OCI-M2 (cell line): ENCODE measurements at regions not wholly inside any gene's neighbourhood (a gene's known extent, or its start where the extent isn't known, plus 50 kb on each side); places are given as distances from the start of the nearest gene placed in this dataset.
"Not testable (repeated sequence)": the region's sequence is repeated elsewhere in the genome, so short reads cannot be mapped to it uniquely, and the experiment has no call there.

Experiments used
- DNase-seq: peaks from one replicate; lab custom pipeline; 2025; ENCODE audit not compliant: unreplicated experiment; lab: John Stamatoyannopoulos, UW

GRCh38 chr1:8230292-8230621 is 87.7 kb upstream of the SLC45A1 start:
- DNase-seq: no peak

DNA sequence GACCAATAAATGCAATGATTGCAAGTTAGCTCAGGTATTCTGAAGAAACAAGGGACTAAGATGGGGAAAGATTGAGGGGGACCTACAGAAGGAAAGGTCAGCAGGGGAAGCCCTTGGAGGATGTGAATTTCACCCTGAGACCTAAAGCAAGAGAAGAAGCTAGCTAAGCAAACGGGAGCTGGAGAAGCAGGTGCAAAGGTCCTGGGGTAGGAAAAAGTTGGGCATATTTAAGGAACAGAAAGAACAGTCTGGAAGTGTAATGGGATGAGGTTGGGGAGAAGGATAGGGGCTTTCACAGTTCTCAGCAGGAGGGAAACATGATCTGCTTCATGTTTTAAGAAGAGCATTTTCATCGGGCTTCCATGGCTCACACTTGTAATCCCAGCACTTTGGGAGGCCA is 89.7 kb upstream of the SLC45A1 start:
- DNase-seq: no peak

DNA sequence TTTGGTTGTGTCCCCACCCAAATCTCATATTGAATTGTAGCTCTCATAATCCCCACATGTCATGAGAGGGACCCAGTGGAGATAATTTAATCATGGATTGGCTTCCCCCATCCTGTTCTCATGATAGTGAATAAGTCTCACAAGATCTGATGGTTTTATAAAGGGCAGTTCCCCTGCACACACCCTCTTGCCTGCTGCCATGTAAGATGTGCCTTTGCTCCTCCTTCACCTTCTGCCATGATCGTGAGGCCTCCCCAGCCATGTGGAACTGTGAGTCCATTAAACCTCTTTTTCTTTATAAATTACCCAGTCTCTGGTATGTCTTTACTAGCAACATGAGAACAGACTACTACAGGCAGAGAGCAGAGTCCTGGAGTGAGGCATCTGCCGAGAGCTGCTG is 90.2 kb upstream of the SLC45A1 start:
- not testable (repeated sequence) for DNase-seq

GRCh38 chr1:8226747-8227146 is 91.2 kb upstream of the SLC45A1 start:
- no peak for DNase-seq

- not testable (repeated sequence) for DNase-seq
These were observed 91.9 kb upstream of the SLC45A1 start for GRCh38 chr1:8226024-8226423.

DNA sequence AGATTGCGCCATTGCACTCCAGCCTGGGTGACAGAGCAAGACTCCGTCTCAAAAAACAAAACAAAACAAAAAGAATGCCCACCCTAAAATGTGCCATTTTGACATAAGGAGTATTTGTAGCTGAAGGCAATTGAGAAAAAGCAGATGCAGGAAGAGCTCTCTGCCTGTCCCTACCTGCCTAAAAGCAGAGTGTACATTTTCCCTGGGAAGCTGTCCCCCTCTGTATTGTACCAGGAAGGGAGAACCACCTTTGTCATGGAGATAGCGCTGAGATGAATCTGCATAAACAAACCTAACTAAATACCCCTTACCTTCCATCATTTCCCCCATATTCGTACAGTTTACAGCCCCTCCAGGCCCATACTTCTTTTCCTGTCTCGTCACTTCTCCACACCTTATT is 94.4 kb upstream of the SLC45A1 start:
- no peak for DNase-seq

- DNase-seq: no peak
These were observed 95.1 kb upstream of the SLC45A1 start for GRCh38 chr1:8222789-8223188.

DNA sequence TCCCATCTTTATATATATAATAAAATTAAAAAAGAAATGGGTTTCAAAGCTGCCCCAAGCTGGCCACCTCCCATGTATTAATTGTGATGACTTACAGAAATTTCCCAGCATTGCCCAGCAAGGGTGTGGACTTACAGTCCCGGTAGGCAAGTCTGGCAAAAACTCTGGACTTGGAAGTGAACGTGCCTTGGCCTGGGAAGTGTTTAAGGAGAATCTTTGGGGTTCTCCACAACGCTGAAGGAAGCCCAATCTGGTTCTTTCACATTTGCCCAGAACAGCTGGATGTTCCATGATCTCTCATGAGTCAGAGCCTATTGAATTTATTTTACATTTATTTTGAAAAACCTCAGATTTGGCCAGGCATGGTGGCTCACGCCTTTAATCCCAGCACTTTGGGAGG is 98.4 kb upstream of the SLC45A1 start:
- no peak for DNase-seq

DNA sequence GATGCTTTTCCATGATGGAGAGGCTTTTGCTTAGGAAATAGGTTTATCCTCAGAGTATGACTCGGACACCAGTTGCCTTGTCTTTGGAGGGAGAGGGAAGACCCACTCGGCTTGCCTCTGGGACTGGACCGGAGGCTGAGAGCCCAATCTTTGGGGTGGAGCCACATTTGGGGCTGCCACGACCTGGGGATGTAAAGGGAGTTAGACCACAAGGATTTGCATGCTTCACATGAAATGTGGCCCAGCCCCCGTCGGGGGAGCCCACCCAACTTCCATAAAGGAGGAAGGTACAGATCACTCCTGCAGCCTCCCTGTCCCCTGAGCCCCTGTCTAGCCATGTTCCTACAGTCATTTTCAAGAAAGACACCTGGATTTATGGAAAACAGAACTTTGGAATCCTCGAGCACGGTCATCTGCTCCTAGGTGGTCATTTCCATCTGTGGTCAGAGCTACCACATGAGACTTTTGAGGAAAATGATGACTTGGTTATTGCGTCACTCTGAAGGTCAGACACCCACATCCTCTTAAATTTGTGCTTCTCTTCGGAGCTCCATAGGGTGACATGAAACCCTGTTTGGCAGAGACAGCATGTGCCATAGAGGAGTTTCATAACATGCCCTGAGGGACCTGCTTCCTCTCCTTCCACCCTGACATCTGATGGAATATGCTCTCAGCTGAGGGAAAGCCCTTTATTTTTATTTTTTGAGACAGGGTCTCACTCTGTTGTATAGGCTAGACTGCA is 99.4 kb upstream of the SLC45A1 start:
- no peak for DNase-seq

GRCh38 chr1:8217809-8218208 is 100.1 kb upstream of the SLC45A1 start:
- no peak for DNase-seq

DNA sequence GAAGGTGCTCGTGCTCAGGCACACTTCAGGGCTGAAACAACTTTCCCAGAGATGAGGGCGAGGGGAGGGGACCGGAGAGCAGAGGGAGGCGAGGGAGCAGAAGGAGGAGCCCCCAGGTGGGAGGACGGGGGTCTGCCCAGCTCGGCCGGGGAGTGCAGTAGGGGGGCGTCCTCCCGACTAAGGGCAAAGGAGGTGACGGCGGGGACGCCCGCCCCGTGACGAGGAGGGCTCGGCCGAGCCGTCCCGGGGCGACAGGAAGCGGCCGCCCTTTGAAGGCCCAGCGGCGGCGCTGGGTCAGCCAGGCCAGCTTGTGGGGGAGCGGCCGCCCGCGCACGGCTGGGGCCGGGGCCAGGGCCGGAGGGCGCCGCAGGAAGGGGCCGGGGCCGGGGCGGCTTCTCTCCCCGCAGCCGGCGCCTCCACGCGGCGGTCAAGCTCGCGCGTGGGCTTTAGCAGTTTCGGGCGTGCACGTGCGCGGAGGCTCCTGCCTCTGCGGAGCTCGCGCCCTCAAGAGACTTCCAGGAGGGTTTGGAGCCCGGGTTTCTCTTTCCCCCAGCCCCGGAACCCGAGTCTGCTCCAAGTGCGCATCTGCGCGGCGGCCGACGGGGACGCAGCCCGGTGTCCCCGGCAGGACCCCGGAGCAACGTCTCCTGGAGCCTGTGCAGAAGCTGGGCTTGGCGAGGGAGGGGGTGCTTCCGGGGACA is 100.8 kb upstream of the SLC45A1 start:
- no peak for DNase-seq

- no peak for DNase-seq
These were observed 101.9 kb upstream of the SLC45A1 start for GRCh38 chr1:8216005-8216404.

- no peak for DNase-seq
These were observed 103.3 kb upstream of the SLC45A1 start for GRCh38 chr1:8214501-8215173.

DNA sequence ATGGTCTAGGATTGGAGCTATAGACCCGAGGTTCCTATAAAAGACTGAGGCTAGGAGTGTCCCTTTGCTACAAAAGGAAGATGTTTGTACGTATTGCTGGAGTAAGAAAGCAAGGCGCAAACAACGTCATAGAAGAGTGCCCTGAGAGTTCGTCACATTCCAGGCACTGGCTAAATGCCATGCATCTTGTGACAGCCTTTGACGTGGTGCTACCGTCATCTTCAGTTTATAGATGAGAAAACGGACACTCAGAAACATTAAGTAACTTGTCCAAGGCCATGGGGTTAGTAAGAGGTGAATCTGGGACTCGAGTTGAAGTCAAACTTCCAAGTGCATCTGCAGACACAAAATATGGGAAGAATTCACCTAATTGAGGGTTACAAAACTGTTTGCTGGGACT is 104.2 kb upstream of the SLC45A1 start:
- no peak for DNase-seq

DNA sequence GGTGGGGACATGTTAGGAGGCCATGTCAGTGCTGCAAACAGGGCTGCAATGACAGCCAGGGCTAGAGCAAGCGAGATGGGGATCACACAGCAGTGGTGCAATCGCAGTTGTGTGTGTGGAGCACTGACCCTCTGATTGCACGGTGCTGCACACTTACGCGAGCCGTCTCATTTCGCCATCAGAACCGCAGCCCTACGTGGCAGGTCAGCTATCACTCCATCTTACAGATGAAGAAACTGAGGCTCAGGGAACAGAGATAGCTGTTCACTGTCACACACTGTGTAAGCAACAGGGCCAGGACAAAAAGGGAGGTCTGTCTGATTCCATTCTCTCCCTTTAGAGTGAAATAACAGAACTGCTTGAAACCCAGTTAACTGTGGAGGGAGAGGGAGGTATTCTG is 104.8 kb upstream of the SLC45A1 start:
- no peak for DNase-seq

DNA sequence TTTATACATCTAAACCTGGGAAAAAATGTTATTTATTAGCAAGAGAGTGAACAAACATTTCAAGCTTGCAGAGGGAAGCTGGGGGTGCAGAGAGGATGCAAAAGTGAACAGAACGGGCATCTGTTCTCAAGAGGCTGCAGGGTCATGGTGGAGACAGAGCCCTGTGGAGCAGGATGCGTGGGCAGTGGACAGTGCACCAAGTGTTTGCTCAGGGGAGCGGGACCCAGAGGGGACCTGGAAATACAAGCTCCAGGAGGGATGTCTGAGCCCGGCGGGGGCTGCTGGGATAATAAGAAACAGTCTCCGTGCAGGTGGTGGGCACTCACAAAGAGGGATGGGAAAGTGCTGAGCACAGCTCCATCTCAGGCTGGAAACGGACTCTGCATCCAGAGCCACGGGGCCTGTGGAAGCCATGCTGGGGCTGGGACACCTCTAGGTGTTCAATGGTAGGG is 105.3 kb upstream of the SLC45A1 start:
- DNase-seq: no peak

DNA sequence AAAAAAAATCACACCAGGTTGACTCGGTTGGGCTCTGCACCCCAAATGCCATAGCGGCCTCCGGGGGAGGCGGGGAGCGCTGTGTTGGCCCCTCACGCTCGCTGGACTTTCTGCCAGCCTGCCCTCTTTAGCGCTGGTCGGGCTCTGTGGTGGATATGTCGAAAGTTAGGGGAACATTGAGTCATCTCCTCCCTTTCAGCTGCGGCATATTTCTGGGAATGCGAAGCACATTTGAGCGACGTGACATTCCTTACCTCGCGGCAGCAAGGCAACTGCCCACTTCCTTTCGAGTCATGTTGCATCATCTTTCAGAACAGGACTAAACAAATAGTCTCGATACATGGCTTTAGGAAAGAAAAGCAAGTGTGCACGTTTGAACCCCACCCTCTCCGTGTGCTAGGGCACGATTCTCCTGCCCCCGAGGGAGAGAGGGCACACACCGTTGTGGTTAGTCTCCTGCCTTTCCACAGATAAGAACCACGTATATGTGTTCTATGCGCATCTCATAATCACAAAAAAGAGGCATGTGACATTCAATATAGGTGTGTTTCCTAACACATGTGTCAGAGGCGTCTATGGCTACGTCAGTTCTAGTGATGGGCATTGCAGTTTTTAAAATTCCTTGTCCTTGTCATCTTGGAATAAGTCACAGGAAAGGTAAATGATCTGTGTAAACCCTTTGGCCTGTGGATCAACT is 105.9 kb upstream of the SLC45A1 start:
- no peak for DNase-seq

- no peak for DNase-seq
These were observed 106.5 kb upstream of the SLC45A1 start for GRCh38 chr1:8211251-8211882.

- no peak for DNase-seq
These were observed 110.7 kb upstream of the SLC45A1 start for GRCh38 chr1:8207202-8207601.

DNA sequence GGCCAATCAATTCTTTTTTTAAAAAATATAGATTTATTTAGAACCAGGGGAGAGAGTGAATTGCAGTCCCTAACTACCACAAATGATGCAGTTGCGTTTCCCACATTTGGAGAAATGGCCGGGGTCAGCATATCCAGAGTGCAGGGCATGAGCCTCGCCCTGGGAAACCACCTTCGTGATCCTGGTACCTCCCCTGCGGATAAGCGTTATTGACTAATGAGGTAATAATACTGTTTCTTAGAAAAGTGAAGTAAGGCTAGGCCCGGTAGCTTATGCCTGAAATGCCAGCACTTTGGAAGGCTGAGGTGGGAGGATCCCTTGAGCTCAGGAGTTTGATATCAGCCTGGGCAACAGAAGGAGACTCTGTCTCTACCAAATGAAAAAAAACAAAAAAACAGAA is 111.5 kb upstream of the SLC45A1 start:
- no peak for DNase-seq

GRCh38 chr1:8205771-8206170 is 112.1 kb upstream of the SLC45A1 start:
- no peak for DNase-seq
